ENCODE measurements at regions not wholly inside any gene's neighbourhood (a gene's known extent, or its start where the extent isn't known, plus 50 kb on each side); places are given as distances from the start of the nearest gene placed in this dataset.
"Not testable (repeated sequence)": the region's sequence is repeated elsewhere in the genome, so short reads cannot be mapped to it uniquely, and the experiment has no call there.

GRCh38 chr14:105776112-105776511, 249.7 kb downstream of the TMEM121 start:
- H3K9ac ChIP-seq (ENCODE audit: low read depth, low read length); H3K27me3 ChIP-seq (ENCODE audit: insufficient read depth, low read length); H3K4me1 ChIP-seq (ENCODE audit: insufficient read depth, low read length); H3K36me3 ChIP-seq (ENCODE audit: insufficient read depth, low read length); H3K4me3 ChIP-seq (ENCODE audit: low read length); H3K27ac ChIP-seq (ENCODE audit: low read depth, low read length): not testable (repeated sequence)
- 63% methylated on average over 5 of the region's 6 CpGs for WGBS
- H3K9me3 ChIP-seq (ENCODE audit: insufficient read depth, low read depth, low read length), result peaks cover 54% of the 10 kb centered on the region

GRCh38 chr14:105776924-105777323, 250.5 kb downstream of the TMEM121 start:
- Histone ChIP-seq H3K36me3 (ENCODE audit: insufficient read depth, low read length) (no peaks in the 10 kb centered on the region), H3K4me3 (ENCODE audit: low read length) (no peak overlapping the region), H3K9me3 (ENCODE audit: insufficient read depth, low read depth, low read length) (peaks cover 62% of the 10 kb centered on the region), H3K27me3 (ENCODE audit: insufficient read depth, low read length) (no peaks in the 10 kb centered on the region), H3K27ac (ENCODE audit: low read depth, low read length) (no peak overlapping the region), H3K4me1 (ENCODE audit: insufficient read depth, low read length) (no peaks in the 10 kb centered on the region), H3K9ac (ENCODE audit: low read depth, low read length) (no peak overlapping the region)
- 82% methylated on average over 13 of the region's 13 CpGs for WGBS

- H3K27me3 ChIP-seq (ENCODE audit: insufficient read depth, low read length), result no peaks in the 10 kb centered on the region
- peaks cover 97% of the 10 kb centered on the region for H3K9me3 ChIP-seq (ENCODE audit: insufficient read depth, low read depth, low read length)
- WGBS, result 48% methylated on average over 3 of the region's 3 CpGs
- H3K36me3 ChIP-seq (ENCODE audit: insufficient read depth, low read length), result no peaks in the 10 kb centered on the region
- H3K4me1 ChIP-seq (ENCODE audit: insufficient read depth, low read length), result no peaks in the 10 kb centered on the region
- no peak overlapping the region for H3K27ac ChIP-seq (ENCODE audit: low read depth, low read length)
- no peak overlapping the region for H3K4me3 ChIP-seq (ENCODE audit: low read length)
- no peak overlapping the region for H3K9ac ChIP-seq (ENCODE audit: low read depth, low read length)
These were observed 257.3 kb downstream of the TMEM121 start for GRCh38 chr14:105783707-105784106.

- no peak overlapping the region for H3K9ac ChIP-seq (ENCODE audit: low read depth, low read length)
- 100% methylated on average over 3 of the region's 4 CpGs for WGBS
- no peak overlapping the region for H3K4me3 ChIP-seq (ENCODE audit: low read length)
- no peaks in the 10 kb centered on the region for H3K36me3 ChIP-seq (ENCODE audit: insufficient read depth, low read length)
- no peaks in the 10 kb centered on the region for H3K4me1 ChIP-seq (ENCODE audit: insufficient read depth, low read length)
- peaks cover 97% of the 10 kb centered on the region for H3K9me3 ChIP-seq (ENCODE audit: insufficient read depth, low read depth, low read length)
- H3K27me3 ChIP-seq (ENCODE audit: insufficient read depth, low read length), result no peaks in the 10 kb centered on the region
- H3K27ac ChIP-seq (ENCODE audit: low read depth, low read length), result no peak overlapping the region
These were observed 267.5 kb downstream of the TMEM121 start for GRCh38 chr14:105793836-105794235.

GRCh38 chr14:105797546-105797945, 271.2 kb downstream of the TMEM121 start:
- H3K4me3 ChIP-seq (ENCODE audit: low read length), result no peak overlapping the region; the same call in 1 of the 2 replicates
- H3K27me3 ChIP-seq (ENCODE audit: insufficient read depth, low read length), result no peaks in the 10 kb centered on the region
- WGBS, result 94% methylated on average over 1 of the region's 1 CpG
- no peaks in the 10 kb centered on the region for H3K4me1 ChIP-seq (ENCODE audit: insufficient read depth, low read length)
- no peak overlapping the region for H3K9ac ChIP-seq (ENCODE audit: low read depth, low read length)
- peaks cover 91% of the 10 kb centered on the region for H3K9me3 ChIP-seq (ENCODE audit: insufficient read depth, low read depth, low read length)
- H3K27ac ChIP-seq (ENCODE audit: low read depth, low read length), result no peak overlapping the region
- H3K36me3 ChIP-seq (ENCODE audit: insufficient read depth, low read length), result no peaks in the 10 kb centered on the region

- no peaks in the 10 kb centered on the region for H3K4me1 ChIP-seq (ENCODE audit: insufficient read depth, low read length)
- H3K36me3 ChIP-seq (ENCODE audit: insufficient read depth, low read length), result no peaks in the 10 kb centered on the region
- H3K9me3 ChIP-seq (ENCODE audit: insufficient read depth, low read depth, low read length), result peaks cover 91% of the 10 kb centered on the region
- no peak overlapping the region for H3K27ac ChIP-seq (ENCODE audit: low read depth, low read length)
- H3K27me3 ChIP-seq (ENCODE audit: insufficient read depth, low read length), result no peaks in the 10 kb centered on the region
- H3K9ac ChIP-seq (ENCODE audit: low read depth, low read length), result no peak overlapping the region
- no peak overlapping the region for H3K4me3 ChIP-seq (ENCODE audit: low read length)
These were observed 279.3 kb downstream of the TMEM121 start for GRCh38 chr14:105805701-105806100.

- 49% methylated on average over 3 of the region's 3 CpGs for WGBS
- H3K9me3 ChIP-seq (ENCODE audit: insufficient read depth, low read depth, low read length), result peaks cover 96% of the 10 kb centered on the region
These were observed 280.2 kb downstream of the TMEM121 start for GRCh38 chr14:105806568-105806967.

GRCh38 chr14:105817971-105818711, 291.8 kb downstream of the TMEM121 start:
- H3K9ac ChIP-seq (ENCODE audit: low read depth, low read length), result no peak overlapping the region
- no peak overlapping the region for H3K27ac ChIP-seq (ENCODE audit: low read depth, low read length)
- no peak overlapping the region for H3K4me3 ChIP-seq (ENCODE audit: low read length)
- no peaks in the 10 kb centered on the region for H3K27me3 ChIP-seq (ENCODE audit: insufficient read depth, low read length)
- 82% methylated on average over 21 of the region's 21 CpGs for WGBS
- peaks cover 94% of the 10 kb centered on the region for H3K9me3 ChIP-seq (ENCODE audit: insufficient read depth, low read depth, low read length)
- H3K36me3 ChIP-seq (ENCODE audit: insufficient read depth, low read length), result no peaks in the 10 kb centered on the region
- no peaks in the 10 kb centered on the region for H3K4me1 ChIP-seq (ENCODE audit: insufficient read depth, low read length)

More at GRCh38 chr14:105806568-105806967, 280.2 kb downstream of the TMEM121 start:
- no peak overlapping the region for H3K9ac ChIP-seq (ENCODE audit: low read depth, low read length)
- H3K4me3 ChIP-seq (ENCODE audit: low read length), result no peak overlapping the region; the same call in 1 of the 2 replicates
- no peaks in the 10 kb centered on the region for H3K27me3 ChIP-seq (ENCODE audit: insufficient read depth, low read length)
- no peaks in the 10 kb centered on the region for H3K36me3 ChIP-seq (ENCODE audit: insufficient read depth, low read length)
- H3K27ac ChIP-seq (ENCODE audit: low read depth, low read length), result no peak overlapping the region
- no peaks in the 10 kb centered on the region for H3K4me1 ChIP-seq (ENCODE audit: insufficient read depth, low read length)

- H3K36me3 ChIP-seq (ENCODE audit: insufficient read depth, low read length), result no peaks in the 10 kb centered on the region
- no peaks in the 10 kb centered on the region for H3K4me1 ChIP-seq (ENCODE audit: insufficient read depth, low read length)
- no peaks in the 10 kb centered on the region for H3K27me3 ChIP-seq (ENCODE audit: insufficient read depth, low read length)
- no peak overlapping the region for H3K4me3 ChIP-seq (ENCODE audit: low read length)
- 84% methylated on average over 11 of the region's 11 CpGs for WGBS
- no peak overlapping the region for H3K27ac ChIP-seq (ENCODE audit: low read depth, low read length)
- peaks cover 93% of the 10 kb centered on the region for H3K9me3 ChIP-seq (ENCODE audit: insufficient read depth, low read depth, low read length)
- H3K9ac ChIP-seq (ENCODE audit: low read depth, low read length), result no peak overlapping the region
These were observed 292.3 kb downstream of the TMEM121 start for GRCh38 chr14:105818712-105819005.

GRCh38 chr14:105830171-105830570, 303.8 kb downstream of the TMEM121 start:
- H3K36me3 ChIP-seq (ENCODE audit: insufficient read depth, low read length), result no peaks in the 10 kb centered on the region
- no peak overlapping the region for H3K27ac ChIP-seq (ENCODE audit: low read depth, low read length)
- peaks cover 83% of the 10 kb centered on the region for H3K9me3 ChIP-seq (ENCODE audit: insufficient read depth, low read depth, low read length)
- no peak overlapping the region for H3K4me3 ChIP-seq (ENCODE audit: low read length)
- H3K27me3 ChIP-seq (ENCODE audit: insufficient read depth, low read length), result no peaks in the 10 kb centered on the region
- 88% methylated on average over 6 of the region's 6 CpGs for WGBS
- H3K4me1 ChIP-seq (ENCODE audit: insufficient read depth, low read length), result no peaks in the 10 kb centered on the region
- no peak overlapping the region for H3K9ac ChIP-seq (ENCODE audit: low read depth, low read length)

- Histone ChIP-seq H3K27ac (ENCODE audit: low read depth, low read length) (no peak overlapping the region), H3K27me3 (ENCODE audit: insufficient read depth, low read length) (no peaks in the 10 kb centered on the region), H3K9me3 (ENCODE audit: insufficient read depth, low read depth, low read length) (peaks cover 98% of the 10 kb centered on the region), H3K4me3 (ENCODE audit: low read length) (no peak overlapping the region), H3K4me1 (ENCODE audit: insufficient read depth, low read length) (no peaks in the 10 kb centered on the region), H3K36me3 (ENCODE audit: insufficient read depth, low read length) (no peaks in the 10 kb centered on the region), H3K9ac (ENCODE audit: low read depth, low read length) (no peak overlapping the region)
- WGBS, result 85% methylated on average over 11 of the region's 11 CpGs
These were observed 309.8 kb downstream of the TMEM121 start for GRCh38 chr14:105836160-105836559.

GRCh38 chr14:105836730-105837129, 310.3 kb downstream of the TMEM121 start:
- 75% methylated on average over 10 of the region's 10 CpGs for WGBS
- Histone ChIP-seq H3K9ac (ENCODE audit: low read depth, low read length) (no peak overlapping the region), H3K27me3 (ENCODE audit: insufficient read depth, low read length) (no peaks in the 10 kb centered on the region), H3K4me1 (ENCODE audit: insufficient read depth, low read length) (no peaks in the 10 kb centered on the region), H3K27ac (ENCODE audit: low read depth, low read length) (no peak overlapping the region), H3K36me3 (ENCODE audit: insufficient read depth, low read length) (no peaks in the 10 kb centered on the region), H3K4me3 (ENCODE audit: low read length) (no peak overlapping the region), H3K9me3 (ENCODE audit: insufficient read depth, low read depth, low read length) (peaks cover 98% of the 10 kb centered on the region)

All from HUES64 (cell line).